ENCODE measurements at regions not wholly inside any gene's neighbourhood (a gene's known extent, or its start where the extent isn't known, plus 50 kb on each side); places are given as distances from the start of the nearest gene placed in this dataset.

- FAIRE-seq (no peak), DNase-seq (ENCODE audit: insufficient read length, low spot score) (no peak)
Measured at GRCh38 chr10:108412323-108412722, 1247.8 kb upstream of the SORCS1 start.

- FAIRE-seq (no peak), DNase-seq (ENCODE audit: insufficient read length, low spot score) (no peak)
Measured at GRCh38 chr10:108411894-108412293, 1247.4 kb upstream of the SORCS1 start.

- no peak for FAIRE-seq
Measured at GRCh38 chr10:108411206-108411605, 1246.7 kb upstream of the SORCS1 start.

GRCh38 chr10:108410236-108410635 is 1245.7 kb upstream of the SORCS1 start:
- FAIRE-seq, result no peak
- DNase-seq (ENCODE audit: insufficient read length, low spot score), result no peak

More at GRCh38 chr10:108411206-108411605, 1246.7 kb upstream of the SORCS1 start:
- DNase-seq (ENCODE audit: insufficient read length, low spot score), result no peak

- DNase-seq (ENCODE audit: insufficient read length, low spot score), result no peak
- FAIRE-seq, result no peak
Measured at GRCh38 chr10:108409306-108409705, 1244.8 kb upstream of the SORCS1 start.

- FAIRE-seq (no peak), DNase-seq (ENCODE audit: insufficient read length, low spot score) (no peak)
Measured at GRCh38 chr10:108404155-108404554, 1239.6 kb upstream of the SORCS1 start.

GRCh38 chr10:108399465-108399864 is 1235.0 kb upstream of the SORCS1 start:
- FAIRE-seq, result no peak
- no peak for DNase-seq (ENCODE audit: insufficient read length, low spot score)

GRCh38 chr10:108393089-108393488 is 1228.6 kb upstream of the SORCS1 start:
- no peak for FAIRE-seq

GRCh38 chr10:108392286-108392685 is 1227.8 kb upstream of the SORCS1 start:
- FAIRE-seq, result no peak
- DNase-seq (ENCODE audit: insufficient read length, low spot score), result no peak

More at GRCh38 chr10:108393089-108393488, 1228.6 kb upstream of the SORCS1 start:
- no peak for DNase-seq (ENCODE audit: insufficient read length, low spot score)

GRCh38 chr10:108388706-108389105 is 1224.2 kb upstream of the SORCS1 start:
- DNase-seq (ENCODE audit: insufficient read length, low spot score), result no peak
- FAIRE-seq, result no peak

GRCh38 chr10:108385963-108386362 is 1221.5 kb upstream of the SORCS1 start:
- FAIRE-seq (no peak), DNase-seq (ENCODE audit: insufficient read length, low spot score) (no peak)

- DNase-seq (ENCODE audit: insufficient read length, low spot score), result no peak
- FAIRE-seq, result no peak
Measured at GRCh38 chr10:108384378-108384777, 1219.9 kb upstream of the SORCS1 start.

- FAIRE-seq (no peak), DNase-seq (ENCODE audit: insufficient read length, low spot score) (no peak)
Measured at GRCh38 chr10:108378779-108379178, 1214.3 kb upstream of the SORCS1 start.

- DNase-seq (ENCODE audit: insufficient read length, low spot score), result no peak
- FAIRE-seq, result no peak
Measured at GRCh38 chr10:108375691-108376090, 1211.2 kb upstream of the SORCS1 start.

- FAIRE-seq (no peak), DNase-seq (ENCODE audit: insufficient read length, low spot score) (no peak)
Measured at GRCh38 chr10:108374991-108375390, 1210.5 kb upstream of the SORCS1 start.

GRCh38 chr10:108365541-108365940 is 1201.0 kb upstream of the SORCS1 start:
- no peak for FAIRE-seq
- DNase-seq (ENCODE audit: insufficient read length, low spot score), result no peak

GRCh38 chr10:108363576-108363975 is 1199.1 kb upstream of the SORCS1 start:
- FAIRE-seq (no peak), DNase-seq (ENCODE audit: insufficient read length, low spot score) (no peak)

- no peak for DNase-seq (ENCODE audit: insufficient read length, low spot score)
- FAIRE-seq, result no peak
Measured at GRCh38 chr10:108362961-108363360, 1198.5 kb upstream of the SORCS1 start.

- no peak for FAIRE-seq
Measured at GRCh38 chr10:108362296-108362695, 1197.8 kb upstream of the SORCS1 start.

GRCh38 chr10:108360187-108360586 is 1195.7 kb upstream of the SORCS1 start:
- no peak for DNase-seq (ENCODE audit: insufficient read length, low spot score)
- FAIRE-seq, result no peak

More at GRCh38 chr10:108362296-108362695, 1197.8 kb upstream of the SORCS1 start:
- no peak for DNase-seq (ENCODE audit: insufficient read length, low spot score)

- DNase-seq (ENCODE audit: insufficient read length, low spot score) (peak; percentile 1), FAIRE-seq (no peak)
Measured at GRCh38 chr10:108358912-108359311, 1194.4 kb upstream of the SORCS1 start.

- no peak for DNase-seq (ENCODE audit: insufficient read length, low spot score)
- FAIRE-seq, result no peak
Measured at GRCh38 chr10:108352771-108353170, 1188.3 kb upstream of the SORCS1 start.

GRCh38 chr10:108348215-108348614 is 1183.7 kb upstream of the SORCS1 start:
- DNase-seq (ENCODE audit: insufficient read length, low spot score) (no peak), FAIRE-seq (no peak)

All from GM19239 (cell line).